Transverse colon (tissue), 4 donors: ENCODE measurements at regions not wholly inside any gene's neighbourhood (a gene's known extent, or its start where the extent isn't known, plus 50 kb on each side); places are given as distances from the start of the nearest gene placed in this dataset.

Experiments
- DNase-seq: peaks from one replicate; pipeline ENCODE4 v3.0.0-alpha.2; 2019
- H3K27ac ChIP-seq, 4 donors: fragments of 200-600 bp; sonication (generic); 2 replicates each; pipeline ENCODE4 v1.5.1; 2016 to 2018; ENCODE audit warnings: inconsistent platforms in 4 of 4
- H3K27me3 ChIP-seq: fragments of 200-600 bp; sonication (generic); 2 replicates; pipeline ENCODE4 v1.5.1; 2017; ENCODE audit warnings: inconsistent platforms
- H3K36me3 ChIP-seq, 4 donors: fragments of 200-600 bp; sonication (generic); 2 replicates each; pipeline ENCODE4 v1.5.1; 2017 to 2019; ENCODE audit warnings: inconsistent platforms in 4 of 4
- H3K4me1 ChIP-seq, 4 donors: fragments of 200-600 bp; sonication (generic); 2 replicates each; pipeline ENCODE4 v1.5.1; 2017 to 2020; ENCODE audit warnings: inconsistent platforms in 4 of 4
- H3K4me3 ChIP-seq, 4 donors: fragments of 200-600 bp; sonication (generic); 1 replicate in 1 of 4; 2 replicates in 3 of 4; pipeline versions ENCODE4 v1.5.1 to v1.6.1; 2017 to 2019; ENCODE audit warnings: inconsistent platforms in 4 of 4
- H3K9me3 ChIP-seq, 2 donors: fragments of 200-600 bp; sonication (generic); 2 replicates each; pipeline ENCODE4 v1.5.1; 2017 to 2019; ENCODE audit warnings: inconsistent platforms in 2 of 2
- EP300 ChIP-seq: sonication (generic); formaldehyde crosslinking; IDR thresholded peaks from one replicate; pipeline ENCODE4 v1.6.1; 2017; ENCODE audit warnings: antibody characterized with exemption, low read depth
- POLR2A ChIP-seq: fragments of 450-650 bp; IDR thresholded peaks from one replicate; pipeline ENCODE4 v1.6.1; 2016; ENCODE audit warnings: antibody characterized with exemption, mild to moderate bottlenecking, moderate library complexity
- POLR2AphosphoS5 ChIP-seq, 3 donors: sonication (generic); formaldehyde crosslinking; IDR thresholded peaks; one replicate each; pipeline ENCODE4 v1.6.1; 2016; ENCODE audit warnings: antibody characterized with exemption in 3 of 3
- WGBS, 2 donors: methylation state at CpG; one replicate each; pipeline ENCODE4 v1.1.5; 2018; ENCODE audit warnings: low coverage in 1 of 2; 5-methylcytosine and 5-hydroxymethylcytosine counted together
- in situ Hi-C, 4 donors: fragments of 200-750 bp; cut with MboI; loops; one replicate each; pipeline versions ENCODE4 v1.15.0 to v1.15.1; 2017; ENCODE audit warnings: low sequenced_read_pairs in 3 of 4, low pct_ligation_motif_present in 1 of 4, low pct_unique_long_range_greater_than_20kb in 1 of 4
- intact Hi-C: fragments of 100-400 bp; cut with DNase I; formaldehyde crosslinking; loops from one replicate; pipeline ENCODE4 v1.15.1; 2023; ENCODE audit warnings: low total_unique reads
- TF ChIP-seq, protein P1 (sequence below), 5 experiments: fragments of 200-600 bp in 3 of 5; fragments of 450-650 bp in 2 of 5; sonication (generic) in 3 of 5; IDR thresholded peaks; 1 replicate in 2 of 5; 2 replicates in 3 of 5; pipeline ENCODE4 v1.5.1; 2016 to 2017; ENCODE audit warnings: antibody characterized with exemption in 5 of 5, inconsistent platforms in 3 of 5, mild to moderate bottlenecking in 2 of 5, moderate library complexity in 1 of 5

DNA sequence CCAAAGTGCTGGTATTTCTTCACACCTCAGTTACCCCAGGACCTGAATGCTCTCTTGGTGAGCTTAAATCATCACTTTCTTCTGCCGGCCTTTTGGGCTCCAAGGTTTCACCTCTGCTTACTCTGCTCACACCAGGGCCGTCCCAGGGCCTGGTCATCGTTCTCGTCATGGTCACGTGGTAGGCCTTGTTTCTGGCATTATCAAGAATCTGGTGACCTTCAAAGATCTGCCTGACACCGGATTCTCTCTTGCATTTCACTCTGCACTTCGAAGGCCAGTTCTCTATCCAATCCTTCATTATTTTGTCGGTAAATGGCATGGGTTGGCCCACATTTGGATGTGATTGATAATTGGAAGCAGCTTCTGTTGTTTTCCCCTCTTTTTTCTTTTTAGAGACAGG, 80.5 kb downstream of the HRH4 start:
- 68 to 76% methylated on average over 7 to 8 of the region's 8 CpGs for WGBS, 2 donors
- H3K4me1 ChIP-seq, result peaks cover 0 to 6% (median 0%) of the 10 kb centered on the region in 4 donors
- intact Hi-C loops, result loop anchor here (5.0 kb wide), 1 partner anchor 1601 kb away; no protein-coding TSS in a partner anchor
- no peak overlapping the region for H3K4me3 ChIP-seq
- no peaks in the 10 kb centered on the region for H3K27me3 ChIP-seq
- no peaks in the 10 kb centered on the region for H3K9me3 ChIP-seq
- H3K27ac ChIP-seq, result no peak overlapping the region
- DNase-seq, result no peak
- H3K36me3 ChIP-seq, result no peaks in the 10 kb centered on the region
- no peak for TF ChIP-seq POLR2A
- no peak for TF ChIP-seq POLR2AphosphoS5 (IDR thresholded peaks at IDR 0.05)
- TF ChIP-seq EP300, result no peak
- TF ChIP-seq, protein P1, sequence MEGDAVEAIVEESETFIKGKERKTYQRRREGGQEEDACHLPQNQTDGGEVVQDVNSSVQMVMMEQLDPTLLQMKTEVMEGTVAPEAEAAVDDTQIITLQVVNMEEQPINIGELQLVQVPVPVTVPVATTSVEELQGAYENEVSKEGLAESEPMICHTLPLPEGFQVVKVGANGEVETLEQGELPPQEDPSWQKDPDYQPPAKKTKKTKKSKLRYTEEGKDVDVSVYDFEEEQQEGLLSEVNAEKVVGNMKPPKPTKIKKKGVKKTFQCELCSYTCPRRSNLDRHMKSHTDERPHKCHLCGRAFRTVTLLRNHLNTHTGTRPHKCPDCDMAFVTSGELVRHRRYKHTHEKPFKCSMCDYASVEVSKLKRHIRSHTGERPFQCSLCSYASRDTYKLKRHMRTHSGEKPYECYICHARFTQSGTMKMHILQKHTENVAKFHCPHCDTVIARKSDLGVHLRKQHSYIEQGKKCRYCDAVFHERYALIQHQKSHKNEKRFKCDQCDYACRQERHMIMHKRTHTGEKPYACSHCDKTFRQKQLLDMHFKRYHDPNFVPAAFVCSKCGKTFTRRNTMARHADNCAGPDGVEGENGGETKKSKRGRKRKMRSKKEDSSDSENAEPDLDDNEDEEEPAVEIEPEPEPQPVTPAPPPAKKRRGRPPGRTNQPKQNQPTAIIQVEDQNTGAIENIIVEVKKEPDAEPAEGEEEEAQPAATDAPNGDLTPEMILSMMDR (IDR thresholded peaks at IDR 0.05), result no peak
- in situ Hi-C loops, result no loop called here

- Histone ChIP-seq H3K36me3 (no peaks in the 10 kb centered on the region), H3K9me3 (no peaks in the 10 kb centered on the region), H3K27ac (no peak overlapping the region), H3K27me3 (no peaks in the 10 kb centered on the region), H3K4me3 (no peak overlapping the region), H3K4me1 (peaks cover 0 to 4% (median 0%) of the 10 kb centered on the region in 4 donors)
- intact Hi-C loops (loop anchor here (5.0 kb wide), 1 partner anchor 1599 kb away; no protein-coding TSS in a partner anchor), in situ Hi-C loops (no loop called here)
- 58 to 61% methylated on average over 2 to 4 of the region's 4 CpGs for WGBS, 2 donors
- DNase-seq, result no peak
- no peak for TF ChIP-seq POLR2A
- TF ChIP-seq POLR2AphosphoS5 (IDR thresholded peaks at IDR 0.05), result no peak
- TF ChIP-seq EP300, result no peak
- TF ChIP-seq, protein P1 (IDR thresholded peaks at IDR 0.05), result no peak
Observed at GRCh38 chr18:24543086-24543794, 82.8 kb downstream of the HRH4 start.

DNA sequence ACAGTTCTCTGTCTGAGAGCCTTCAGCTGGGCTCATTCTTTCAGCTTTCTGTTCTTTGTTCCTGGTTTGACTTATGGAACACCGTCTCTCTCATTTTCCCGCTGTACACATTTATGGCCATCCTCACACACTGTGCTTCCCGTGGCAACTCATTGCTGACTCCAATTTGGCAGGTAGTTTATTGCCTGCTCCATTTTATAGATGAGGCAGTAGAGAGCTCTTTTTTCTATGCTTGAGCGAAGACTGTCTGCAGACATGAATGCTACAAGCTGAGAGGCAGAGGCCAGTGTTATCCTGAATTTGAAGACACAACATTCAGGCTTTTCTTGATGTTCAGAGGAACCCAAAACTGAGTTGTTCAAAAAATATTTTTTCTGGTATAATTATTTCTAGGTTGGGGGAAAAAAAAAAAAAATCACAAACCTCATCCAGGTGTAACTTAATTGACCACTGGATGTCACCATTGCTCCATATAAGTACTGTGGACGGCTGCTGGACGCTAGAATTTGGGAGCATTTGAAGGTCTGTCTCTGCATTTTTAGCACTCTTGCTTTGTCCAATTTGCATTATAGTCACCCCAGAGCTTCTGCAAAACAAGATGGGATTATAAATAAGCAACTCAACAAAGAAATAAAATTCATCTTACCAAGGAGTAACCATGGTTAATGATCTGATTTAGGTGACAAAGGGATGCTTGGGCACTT, 83.5 kb downstream of the HRH4 start:
- DNase-seq, result no peak
- H3K4me3 ChIP-seq, result no peak overlapping the region
- TF ChIP-seq POLR2A, result no peak
- TF ChIP-seq, protein P1 (IDR thresholded peaks at IDR 0.05), result peak; percentile 29 to 41 (median 35)
- TF ChIP-seq EP300, result no peak
- H3K36me3 ChIP-seq, result no peaks in the 10 kb centered on the region
- in situ Hi-C loops, result no loop called here
- H3K4me1 ChIP-seq, result no peaks in the 10 kb centered on the region
- H3K27me3 ChIP-seq, result no peaks in the 10 kb centered on the region
- H3K27ac ChIP-seq, result no peak overlapping the region
- no peaks in the 10 kb centered on the region for H3K9me3 ChIP-seq
- WGBS, 2 donors, result 19 to 24% methylated on average over 4 to 6 of the region's 6 CpGs
- intact Hi-C loops, result loop anchor here (5.0 kb wide), 1 partner anchor 1598 kb away; no protein-coding TSS in a partner anchor

GRCh38 chr18:24544949-24545348, 84.5 kb downstream of the HRH4 start:
- DNase-seq, result no peak
- H3K27ac ChIP-seq, result no peak overlapping the region
- 76% methylated on average over 4 of the region's 4 CpGs; no CpG with 5 or more reads in 1 of the 2 donors for WGBS, 2 donors
- intact Hi-C loops, result loop anchor here (5.0 kb wide), 1 partner anchor 1597 kb away; no protein-coding TSS in a partner anchor
- in situ Hi-C loops, result no loop called here
- TF ChIP-seq EP300 (no peak), POLR2AphosphoS5 (IDR thresholded peaks at IDR 0.05) (no peak), POLR2A (no peak)
- TF ChIP-seq, protein P1 (IDR thresholded peaks at IDR 0.05), result no peak
- H3K4me3 ChIP-seq, result no peak overlapping the region
- no peaks in the 10 kb centered on the region for H3K36me3 ChIP-seq
- H3K27me3 ChIP-seq, result no peaks in the 10 kb centered on the region
- H3K9me3 ChIP-seq, result no peaks in the 10 kb centered on the region
- no peaks in the 10 kb centered on the region for H3K4me1 ChIP-seq
